ENCODE measurements at regions not wholly inside any gene's neighbourhood (a gene's known extent, or its start where the extent isn't known, plus 50 kb on each side); places are given as distances from the start of the nearest gene placed in this dataset.

DNA sequence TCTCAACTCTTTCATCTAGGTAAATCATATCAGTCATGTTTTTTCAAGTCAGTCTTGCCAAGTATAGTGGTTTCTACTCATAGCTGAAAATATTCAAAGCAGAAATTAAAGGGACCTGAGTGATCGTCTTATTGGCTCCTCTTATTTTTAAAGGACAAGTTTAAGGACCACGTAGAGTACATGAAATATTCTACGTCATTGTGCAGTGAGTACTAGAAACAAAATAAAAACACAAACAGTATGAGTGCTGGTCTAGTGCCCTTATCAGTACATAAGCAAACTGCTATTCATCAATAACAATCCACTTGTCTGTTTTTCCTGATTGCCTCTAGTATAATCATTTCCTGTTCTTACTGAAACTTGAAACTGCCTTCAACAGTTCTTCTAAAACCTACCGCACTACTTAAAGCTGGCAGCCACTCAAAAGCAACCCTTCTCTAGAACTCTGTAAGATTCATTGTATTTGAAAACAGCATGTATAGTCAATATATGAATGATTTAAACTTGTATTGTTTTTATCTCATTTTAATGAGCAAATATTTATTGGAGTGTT, 853.7 kb downstream of the TAF11L14 start:
- Mint-ChIP-seq H3K9me3 (peaks cover 0 to 7% of the 10 kb centered on the region in 2 donors), H3K4me1 (ENCODE audit: low read depth) (no peaks in the 10 kb centered on the region), H3K27ac (no peak overlapping the region), H3K4me3 (no peak overlapping the region), H3K27me3 (ENCODE audit: low read depth) (no peaks in the 10 kb centered on the region), H3K36me3 (ENCODE audit: insufficient read depth in 2 of 2) (peaks cover 0 to 2% of the 10 kb centered on the region in 2 donors)
- ATAC-seq (replicated peaks in 1 of 2): no peak
- no peak for DNase-seq

- ATAC-seq (replicated peaks in 1 of 2): no peak
- Mint-ChIP-seq H3K4me3 (no peak overlapping the region), H3K27ac (no peak overlapping the region), H3K27me3 (ENCODE audit: low read depth) (no peaks in the 10 kb centered on the region), H3K4me1 (ENCODE audit: low read depth) (no peaks in the 10 kb centered on the region), H3K9me3 (peaks cover 0 to 4% of the 10 kb centered on the region in 2 donors), H3K36me3 (ENCODE audit: insufficient read depth in 2 of 2) (no peaks in the 10 kb centered on the region)
- DNase-seq: no peak
These were observed 855.4 kb downstream of the TAF11L14 start for GRCh38 chr5:18489703-18490102.

DNA sequence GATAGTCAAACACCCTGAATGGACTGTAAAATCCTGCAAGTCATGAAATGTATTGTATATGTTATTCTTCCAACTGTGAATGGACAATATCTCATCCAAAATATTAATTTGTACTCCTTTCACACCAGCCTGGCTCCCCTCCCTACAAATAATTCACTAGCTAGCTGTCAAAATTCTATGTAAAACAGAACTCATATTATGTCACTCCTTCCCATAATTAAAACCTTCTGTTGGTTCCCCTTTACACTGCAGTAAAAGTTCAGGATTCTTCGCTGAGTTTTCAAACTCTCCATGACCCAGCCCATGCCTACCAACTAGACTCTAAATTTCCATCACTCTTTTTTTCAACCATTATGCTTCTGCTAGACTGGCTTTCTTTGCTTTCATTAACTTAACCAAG, 857.1 kb downstream of the TAF11L14 start:
- no peaks in the 10 kb centered on the region for H3K4me1 Mint-ChIP-seq (ENCODE audit: low read depth)
- no peak for DNase-seq
- no peak for ATAC-seq (replicated peaks in 1 of 2)
- peaks cover under 1 to 1% of the 10 kb centered on the region in 2 donors for H3K36me3 Mint-ChIP-seq (ENCODE audit: insufficient read depth in 2 of 2)
- peaks cover 3 to 5% of the 10 kb centered on the region in 2 donors for H3K9me3 Mint-ChIP-seq
- H3K27me3 Mint-ChIP-seq (ENCODE audit: low read depth): no peaks in the 10 kb centered on the region
- no peak overlapping the region for H3K27ac Mint-ChIP-seq
- H3K4me3 Mint-ChIP-seq: no peak overlapping the region

DNA sequence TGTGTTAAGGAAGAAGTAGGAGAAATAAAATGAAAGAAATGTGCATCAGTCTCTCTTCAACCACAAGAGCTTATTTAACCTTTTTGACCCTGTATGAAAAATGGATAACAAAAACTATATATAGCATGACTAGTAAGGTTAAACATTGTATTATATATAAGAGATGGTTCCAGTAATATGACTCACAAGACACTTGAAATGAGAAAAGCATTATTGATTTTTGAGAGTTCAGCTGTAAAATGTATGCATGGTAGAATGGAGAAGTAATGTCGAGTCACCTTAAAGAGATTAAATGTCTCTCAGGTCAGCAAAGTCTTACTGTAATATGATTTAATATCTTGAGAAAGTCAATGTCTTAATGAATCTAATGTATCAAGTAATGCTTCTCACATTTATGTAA, 860.9 kb downstream of the TAF11L14 start:
- no peak for ATAC-seq (replicated peaks in 1 of 2)

GRCh38 chr5:18496041-18496440, 861.8 kb downstream of the TAF11L14 start:
- Mint-ChIP-seq H3K27ac (no peak overlapping the region), H3K4me3 (no peak overlapping the region), H3K27me3 (ENCODE audit: low read depth) (no peaks in the 10 kb centered on the region), H3K9me3 (peaks cover 6 to 7% of the 10 kb centered on the region in 2 donors), H3K36me3 (ENCODE audit: insufficient read depth in 2 of 2) (peaks cover 1 to 2% of the 10 kb centered on the region in 2 donors), H3K4me1 (ENCODE audit: low read depth) (no peaks in the 10 kb centered on the region)
- DNase-seq: no peak
- ATAC-seq (replicated peaks in 1 of 2): no peak

More for the DNA sequence above, 860.9 kb downstream of the TAF11L14 start:
- no peak overlapping the region for H3K27ac Mint-ChIP-seq
- H3K36me3 Mint-ChIP-seq (ENCODE audit: insufficient read depth in 2 of 2): peaks cover 1 to 2% of the 10 kb centered on the region in 2 donors
- H3K4me3 Mint-ChIP-seq: no peak overlapping the region
- no peaks in the 10 kb centered on the region for H3K4me1 Mint-ChIP-seq (ENCODE audit: low read depth)
- H3K9me3 Mint-ChIP-seq: peaks cover 6 to 7% of the 10 kb centered on the region in 2 donors
- DNase-seq: no peak
- no peaks in the 10 kb centered on the region for H3K27me3 Mint-ChIP-seq (ENCODE audit: low read depth)

- ATAC-seq (replicated peaks in 1 of 2): no peak
- Mint-ChIP-seq H3K4me3 (no peak overlapping the region), H3K27ac (no peak overlapping the region), H3K4me1 (ENCODE audit: low read depth) (no peaks in the 10 kb centered on the region), H3K36me3 (ENCODE audit: insufficient read depth in 2 of 2) (peaks cover 1 to 2% of the 10 kb centered on the region in 2 donors), H3K9me3 (peaks cover 3 to 6% of the 10 kb centered on the region in 2 donors), H3K27me3 (ENCODE audit: low read depth) (no peaks in the 10 kb centered on the region)
- no peak for DNase-seq
These were observed 862.8 kb downstream of the TAF11L14 start for GRCh38 chr5:18497089-18497488.

- H3K27me3 Mint-ChIP-seq (ENCODE audit: low read depth): no peaks in the 10 kb centered on the region
- ATAC-seq (replicated peaks in 1 of 2) (no peak), DNase-seq (no peak)
- H3K4me3 Mint-ChIP-seq: no peak overlapping the region
- H3K9me3 Mint-ChIP-seq: peaks cover 1 to 2% of the 10 kb centered on the region in 2 donors
- H3K36me3 Mint-ChIP-seq (ENCODE audit: insufficient read depth in 2 of 2): no peaks in the 10 kb centered on the region
- H3K27ac Mint-ChIP-seq: no peak overlapping the region
- H3K4me1 Mint-ChIP-seq (ENCODE audit: low read depth): no peaks in the 10 kb centered on the region
These were observed 869.6 kb downstream of the TAF11L14 start for GRCh38 chr5:18503797-18504328.

DNA sequence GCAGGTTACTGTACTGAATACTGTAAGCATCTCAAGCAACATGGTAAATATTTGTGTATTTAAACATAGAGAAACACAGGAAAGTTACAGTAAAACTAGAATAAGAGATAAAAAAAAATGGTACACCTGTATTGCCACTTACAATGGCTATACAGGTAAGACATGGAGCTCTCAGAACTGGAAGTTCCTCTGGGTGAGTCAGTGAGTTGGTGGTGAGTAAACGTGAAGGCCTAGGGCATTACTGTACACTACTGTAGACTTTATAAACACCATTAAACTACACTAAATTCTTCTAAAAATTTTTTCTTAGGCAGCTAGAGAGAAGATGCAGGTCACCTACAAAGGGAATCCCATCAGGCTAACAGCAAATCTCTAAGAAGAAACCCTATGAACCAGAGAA, 872.9 kb downstream of the TAF11L14 start:
- DNase-seq (no peak), ATAC-seq (replicated peaks in 1 of 2) (no peak)
- H3K36me3 Mint-ChIP-seq (ENCODE audit: insufficient read depth in 2 of 2): no peaks in the 10 kb centered on the region
- no peaks in the 10 kb centered on the region for H3K4me1 Mint-ChIP-seq (ENCODE audit: low read depth)
- no peak overlapping the region for H3K27ac Mint-ChIP-seq
- no peaks in the 10 kb centered on the region for H3K27me3 Mint-ChIP-seq (ENCODE audit: low read depth)
- H3K4me3 Mint-ChIP-seq: no peak overlapping the region
- peaks cover 3 to 7% of the 10 kb centered on the region in 2 donors for H3K9me3 Mint-ChIP-seq

- Mint-ChIP-seq H3K4me1 (ENCODE audit: low read depth) (no peaks in the 10 kb centered on the region), H3K9me3 (peaks cover 8 to 15% of the 10 kb centered on the region in 2 donors), H3K27ac (no peak overlapping the region), H3K36me3 (ENCODE audit: insufficient read depth in 2 of 2) (peaks cover 0 to 3% of the 10 kb centered on the region in 2 donors), H3K4me3 (no peak overlapping the region), H3K27me3 (ENCODE audit: low read depth) (no peaks in the 10 kb centered on the region)
- no peak for DNase-seq
- ATAC-seq (replicated peaks in 1 of 2): no peak
These were observed 883.6 kb downstream of the TAF11L14 start for GRCh38 chr5:18517641-18518380.

DNA sequence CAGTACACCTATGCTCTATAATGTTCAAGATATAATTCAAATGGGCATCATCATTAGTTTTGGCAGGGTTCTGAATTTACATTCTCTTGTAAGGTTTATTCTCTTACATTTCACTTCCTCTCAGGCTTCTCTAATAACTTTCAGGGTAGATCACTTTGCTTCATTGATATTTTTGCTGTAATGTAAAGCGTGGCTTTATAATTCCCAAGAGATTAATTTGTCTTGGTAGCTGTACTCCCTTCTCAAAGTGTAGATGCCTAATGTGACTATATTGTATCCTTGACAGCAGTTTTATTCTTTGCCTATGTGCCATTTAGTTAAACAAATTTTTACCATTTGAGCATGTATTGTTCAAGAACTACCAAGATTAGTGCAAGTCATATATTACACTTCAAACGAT, 889.1 kb downstream of the TAF11L14 start:
- Mint-ChIP-seq H3K4me3 (no peak overlapping the region), H3K27ac (no peak overlapping the region), H3K36me3 (ENCODE audit: insufficient read depth in 2 of 2) (peaks cover 0 to 3% of the 10 kb centered on the region in 2 donors), H3K4me1 (ENCODE audit: low read depth) (no peaks in the 10 kb centered on the region), H3K9me3 (peaks cover 7 to 9% of the 10 kb centered on the region in 2 donors), H3K27me3 (ENCODE audit: low read depth) (no peaks in the 10 kb centered on the region)
- no peak for DNase-seq
- no peak for ATAC-seq (replicated peaks in 1 of 2)

DNA sequence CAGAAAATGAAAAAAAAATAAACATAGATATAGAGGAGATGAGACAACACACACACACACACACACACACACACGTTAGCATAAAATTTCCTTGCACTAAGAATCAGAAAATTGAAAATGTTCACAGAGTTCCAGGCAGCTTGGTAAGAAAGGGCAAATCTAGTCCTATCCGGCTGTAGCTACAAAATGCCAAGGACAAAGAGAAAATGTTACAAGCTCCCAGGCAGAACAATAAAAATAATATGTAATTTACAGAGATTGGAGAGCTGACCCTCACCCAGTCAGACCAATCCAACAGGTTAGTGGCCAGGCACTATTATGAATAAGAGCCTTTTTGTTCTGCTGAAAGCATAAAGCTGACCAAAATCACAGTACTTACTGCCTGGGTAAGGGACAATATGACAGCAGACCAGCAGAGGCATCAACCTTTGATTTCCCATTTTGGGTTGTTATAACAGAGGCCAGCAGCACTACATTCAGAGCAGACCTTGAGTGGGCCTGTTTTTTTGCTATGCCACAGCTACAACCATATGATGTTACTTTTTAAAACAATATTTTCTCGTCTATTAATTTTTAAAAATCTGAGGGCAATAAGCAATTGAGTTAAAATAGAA, 892.6 kb downstream of the TAF11L14 start:
- H3K27me3 Mint-ChIP-seq (ENCODE audit: low read depth): no peaks in the 10 kb centered on the region
- ATAC-seq (replicated peaks in 1 of 2) (no peak), DNase-seq (no peak)
- no peak overlapping the region for H3K27ac Mint-ChIP-seq
- no peaks in the 10 kb centered on the region for H3K36me3 Mint-ChIP-seq (ENCODE audit: insufficient read depth in 2 of 2)
- no peak overlapping the region for H3K4me3 Mint-ChIP-seq
- H3K4me1 Mint-ChIP-seq (ENCODE audit: low read depth): no peaks in the 10 kb centered on the region
- H3K9me3 Mint-ChIP-seq: no peaks in the 10 kb centered on the region

DNA sequence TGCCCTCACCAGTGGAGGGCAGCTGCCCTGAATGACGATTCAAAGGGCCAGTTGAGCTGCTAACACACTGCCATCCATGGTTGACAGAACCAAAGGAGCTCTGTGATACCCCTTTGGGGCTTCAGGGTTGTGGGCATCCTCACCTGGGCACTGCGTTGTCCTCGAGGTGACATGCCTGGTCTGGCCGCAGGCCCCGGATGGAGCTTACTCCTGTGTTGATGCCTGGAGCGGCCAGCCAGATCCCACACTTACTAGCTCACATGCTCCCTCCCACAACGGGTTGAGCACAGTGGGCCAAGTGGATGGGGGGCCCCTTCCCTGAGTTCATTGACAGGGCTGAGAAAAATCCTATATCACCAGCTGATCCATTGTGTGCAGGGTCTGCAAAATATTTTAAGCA, 898.9 kb downstream of the TAF11L14 start:
- no peaks in the 10 kb centered on the region for H3K27me3 Mint-ChIP-seq (ENCODE audit: low read depth)
- peaks cover 3 to 4% of the 10 kb centered on the region in 2 donors for H3K9me3 Mint-ChIP-seq
- ATAC-seq (replicated peaks in 1 of 2): no peak
- no peak overlapping the region for H3K27ac Mint-ChIP-seq
- H3K4me3 Mint-ChIP-seq: no peak overlapping the region
- H3K36me3 Mint-ChIP-seq (ENCODE audit: insufficient read depth in 2 of 2): no peaks in the 10 kb centered on the region
- H3K4me1 Mint-ChIP-seq (ENCODE audit: low read depth): no peaks in the 10 kb centered on the region
- no peak for DNase-seq

GRCh38 chr5:18534119-18534518, 899.9 kb downstream of the TAF11L14 start:
- Mint-ChIP-seq H3K27ac (no peak overlapping the region), H3K4me3 (no peak overlapping the region), H3K4me1 (ENCODE audit: low read depth) (no peaks in the 10 kb centered on the region), H3K36me3 (ENCODE audit: insufficient read depth in 2 of 2) (no peaks in the 10 kb centered on the region), H3K9me3 (peaks cover 3 to 4% of the 10 kb centered on the region in 2 donors), H3K27me3 (ENCODE audit: low read depth) (no peaks in the 10 kb centered on the region)
- DNase-seq (no peak), ATAC-seq (replicated peaks in 1 of 2) (no peak)

Data from activated T-cell treated with anti-CD3 and anti-CD28 coated beads, Interleukin-2, amount 50 U/mL, for 72 hours (primary cell).